HG02642 (cell line): ENCODE measurements at regions not wholly inside any gene's neighbourhood (a gene's known extent, or its start where the extent isn't known, plus 50 kb on each side); places are given as distances from the start of the nearest gene placed in this dataset.
"Not testable (repeated sequence)": the region's sequence is repeated elsewhere in the genome, so short reads cannot be mapped to it uniquely, and the experiment has no call there.

Source experiments
- ATAC-seq: cut with Tn5 transposase; IDR thresholded peaks from one replicate; pipeline ENCODE4 v1.9.1; 2021; ENCODE audit warnings: mild to moderate bottlenecking; ENCODE audit not compliant: unreplicated experiment, poor library complexity

- ATAC-seq, result no peak
Observed at GRCh38 chr21:25281134-25281533, 326.1 kb downstream of the MRPL39 start.

GRCh38 chr21:25280061-25280460, 327.2 kb downstream of the MRPL39 start:
- no peak for ATAC-seq

- no peak for ATAC-seq
Observed at GRCh38 chr21:25273959-25274358, 333.3 kb downstream of the MRPL39 start.

- no peak for ATAC-seq
Observed at GRCh38 chr21:25254491-25255174, 352.6 kb downstream of the MRPL39 start.

- no peak for ATAC-seq
Observed at GRCh38 chr21:25246546-25246945, 360.7 kb downstream of the MRPL39 start.

GRCh38 chr21:25244735-25245134, 362.5 kb downstream of the MRPL39 start:
- ATAC-seq, result no peak

GRCh38 chr21:25243808-25244207, 363.5 kb downstream of the MRPL39 start:
- ATAC-seq, result no peak

GRCh38 chr21:25240974-25241373, 366.3 kb downstream of the MRPL39 start:
- no peak for ATAC-seq

GRCh38 chr21:25234857-25235801, 372.2 kb downstream of the MRPL39 start:
- peak; percentile 92 for ATAC-seq

GRCh38 chr21:25220954-25221353, 386.3 kb downstream of the MRPL39 start:
- ATAC-seq, result no peak

GRCh38 chr21:25220169-25220568, 387.1 kb downstream of the MRPL39 start:
- no peak for ATAC-seq

- ATAC-seq, result peak; percentile 94
Observed at GRCh38 chr21:25215698-25216384, 391.4 kb downstream of the MRPL39 start.

- no peak for ATAC-seq
Observed at GRCh38 chr21:25214676-25215075, 392.6 kb downstream of the MRPL39 start.

- ATAC-seq, result no peak
Observed at GRCh38 chr21:25199944-25200343, 407.3 kb downstream of the MRPL39 start.

- peak; percentile 43 for ATAC-seq
Observed at GRCh38 chr21:25191141-25191540, 416.1 kb downstream of the MRPL39 start.

GRCh38 chr21:25189497-25189896, 417.8 kb downstream of the MRPL39 start:
- ATAC-seq, result no peak

- peak; percentile 82 for ATAC-seq
Observed at GRCh38 chr21:25188677-25189079, 418.6 kb downstream of the MRPL39 start.

GRCh38 chr21:25186273-25186672, 421.0 kb downstream of the MRPL39 start:
- peak; percentile 30 for ATAC-seq

GRCh38 chr21:25183577-25183976, 423.7 kb downstream of the MRPL39 start:
- ATAC-seq, result no peak

GRCh38 chr21:25181690-25182089, 425.6 kb downstream of the MRPL39 start:
- not testable (repeated sequence) for ATAC-seq

- ATAC-seq, result no peak
Observed at GRCh38 chr21:25179116-25179515, 428.2 kb downstream of the MRPL39 start.
